NCI-H1105 treated with DMSO at 0.1 percent for 48 hours (cell line): ENCODE measurements at regions not wholly inside any gene's neighbourhood (a gene's known extent, or its start where the extent isn't known, plus 50 kb on each side); places are given as distances from the start of the nearest gene placed in this dataset.

Experiments used
- DNase-seq: peaks from one replicate; lab custom pipeline; 2025; lab: John Stamatoyannopoulos, UW

DNA sequence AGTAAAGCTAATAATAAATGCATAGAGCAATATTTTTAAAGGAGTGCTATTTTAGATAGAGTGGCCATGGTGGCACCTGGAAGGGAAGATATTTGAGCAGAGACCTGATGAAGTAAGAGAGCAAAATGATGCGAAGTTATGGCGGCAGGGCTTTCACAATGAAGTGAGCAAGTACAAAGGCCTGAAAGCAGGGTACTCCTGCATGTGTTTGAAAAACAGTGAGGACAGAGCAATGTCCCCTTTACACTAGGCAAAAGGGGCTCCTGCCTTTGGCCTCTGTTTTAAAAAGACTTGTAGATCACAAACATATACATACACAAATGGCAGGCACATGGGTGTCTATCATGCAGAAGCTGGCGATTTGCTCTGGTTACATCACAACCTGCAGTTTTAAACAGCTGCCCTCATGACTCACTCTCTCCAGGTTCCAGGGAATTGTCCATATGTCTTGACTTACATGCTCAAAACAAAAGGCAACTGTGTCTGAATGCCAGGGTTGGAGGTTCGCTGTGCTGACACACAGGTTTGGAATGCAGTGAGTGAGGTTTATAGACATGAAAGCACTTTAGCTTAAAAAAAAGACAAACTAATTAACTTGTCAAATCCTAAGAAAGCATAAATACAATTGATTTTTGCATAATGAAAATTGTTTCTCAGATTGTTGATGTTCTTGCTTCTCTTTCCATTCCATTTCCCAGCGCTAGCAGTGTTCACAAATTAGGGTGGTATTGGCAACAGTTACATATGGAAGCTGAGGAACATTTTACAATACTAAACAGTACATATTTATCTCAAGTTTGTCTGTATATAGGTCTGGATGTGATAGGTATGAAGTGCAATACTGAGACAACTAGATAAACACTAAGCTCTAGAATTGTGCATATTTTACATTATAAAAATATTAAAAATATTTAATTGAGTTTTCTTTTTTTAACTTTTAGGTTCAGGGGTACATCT is 313.9 kb downstream of the BARHL2 start:
- peak; percentile 18 for DNase-seq

GRCh38 chr1:90400131-90400530 is 317.0 kb downstream of the BARHL2 start:
- DNase-seq, result no peak

- no peak for DNase-seq
Measured at GRCh38 chr1:90396917-90397316, 320.2 kb downstream of the BARHL2 start.

GRCh38 chr1:90394247-90394646 is 322.9 kb downstream of the BARHL2 start:
- no peak for DNase-seq

DNA sequence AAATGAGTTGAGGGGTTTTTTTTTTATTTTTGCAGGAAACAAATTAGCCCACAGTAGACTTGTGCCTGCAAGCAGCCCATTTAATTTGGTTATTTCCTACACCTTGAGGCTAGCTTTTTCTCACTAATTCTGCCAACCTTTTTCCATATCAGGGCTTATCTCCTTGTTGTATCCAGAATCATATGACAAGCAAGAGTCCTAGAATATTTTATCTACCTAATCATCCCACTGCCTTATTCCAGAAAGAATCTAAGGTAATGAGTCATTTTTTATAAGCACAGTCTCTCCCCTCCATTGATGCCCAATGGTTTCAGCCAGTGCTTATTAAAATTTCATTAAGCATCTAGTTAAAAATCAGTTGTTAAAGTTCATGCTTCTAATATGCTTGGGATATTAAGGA is 324.1 kb downstream of the BARHL2 start:
- no peak for DNase-seq

GRCh38 chr1:90391126-90391525 is 326.0 kb downstream of the BARHL2 start:
- no peak for DNase-seq

- no peak for DNase-seq
Measured at GRCh38 chr1:90387805-90388204, 329.3 kb downstream of the BARHL2 start.

DNA sequence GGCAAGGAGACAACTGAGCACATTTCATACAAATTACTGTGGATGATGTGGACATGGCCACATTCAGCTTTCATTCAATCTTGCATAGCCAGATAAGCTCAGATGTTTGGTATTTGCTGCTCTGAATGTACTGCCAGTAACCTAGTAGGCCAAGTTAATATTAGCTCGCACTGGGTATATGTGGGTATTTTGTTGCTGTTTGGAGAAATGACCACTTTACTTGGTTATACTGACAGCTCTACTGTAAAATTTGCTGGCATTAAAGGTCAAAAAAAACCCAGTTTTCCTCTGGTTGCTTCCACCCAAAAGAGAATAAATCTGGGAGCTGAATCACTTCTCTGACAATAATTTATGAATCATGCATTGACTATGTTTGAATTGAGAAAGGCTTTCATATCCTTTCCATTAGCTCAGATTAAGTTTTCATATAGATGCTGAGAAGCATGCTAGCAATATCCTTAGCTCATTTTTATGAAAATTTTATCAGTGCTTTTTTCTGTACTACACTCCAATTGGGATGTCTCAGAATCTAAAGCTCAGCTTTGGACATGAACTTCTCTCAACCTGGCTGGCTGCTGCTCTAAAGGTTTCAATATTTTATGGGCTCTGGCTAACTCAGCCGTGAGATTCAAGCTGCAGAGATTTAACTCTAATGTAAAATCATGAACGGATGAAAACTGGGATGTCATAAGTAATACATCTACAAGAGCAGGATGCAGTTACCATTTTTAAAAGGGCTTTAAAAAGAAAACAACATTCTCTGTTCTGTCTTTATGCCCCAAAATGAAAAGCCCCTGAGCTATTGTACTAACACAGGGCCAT is 330.0 kb downstream of the BARHL2 start:
- no peak for DNase-seq

DNA sequence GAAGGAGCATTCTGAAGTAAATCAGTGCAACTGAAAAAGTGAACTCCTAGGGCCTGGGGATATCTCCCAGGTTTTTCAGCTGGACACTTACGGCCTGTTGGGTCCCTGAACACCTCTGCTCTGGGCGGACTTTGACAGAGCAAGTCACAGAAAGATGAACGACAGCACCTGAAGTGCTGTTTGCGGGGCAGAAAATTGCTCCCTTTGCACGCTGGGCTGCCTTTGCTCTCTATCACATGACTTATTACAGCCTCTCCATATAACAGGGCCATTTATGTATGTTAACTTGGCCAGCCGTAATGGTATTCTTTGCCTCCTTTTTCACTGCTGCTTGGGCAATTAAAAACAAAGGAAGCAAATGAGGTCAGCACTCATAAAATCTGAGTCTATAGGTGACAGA is 332.9 kb downstream of the BARHL2 start:
- DNase-seq, result no peak

GRCh38 chr1:90382161-90382560 is 334.9 kb downstream of the BARHL2 start:
- no peak for DNase-seq

- no peak for DNase-seq
Measured at GRCh38 chr1:90381598-90381997, 335.5 kb downstream of the BARHL2 start.

GRCh38 chr1:90371448-90371813 is 345.7 kb downstream of the BARHL2 start:
- DNase-seq, result no peak

- no peak for DNase-seq
Measured at GRCh38 chr1:90370686-90371447, 346.2 kb downstream of the BARHL2 start.

DNA sequence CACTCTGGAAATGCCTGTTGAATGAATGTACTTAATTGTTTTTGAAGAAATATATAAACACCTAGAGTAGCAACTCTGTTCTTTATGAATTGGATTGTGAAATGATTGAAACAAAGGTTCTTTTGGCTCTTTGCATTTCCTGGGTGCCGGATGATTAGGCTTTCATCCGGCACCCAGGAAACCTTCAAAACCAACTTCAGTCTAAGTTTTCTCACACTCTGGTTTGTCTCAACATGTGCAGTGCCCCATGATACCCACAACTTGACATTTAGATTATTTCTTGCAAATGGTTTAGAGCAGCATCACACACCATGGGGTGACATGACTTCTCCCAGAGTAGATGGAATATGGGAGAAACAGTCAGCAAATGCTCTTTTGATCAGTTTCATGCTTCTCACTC is 354.9 kb downstream of the BARHL2 start:
- DNase-seq, result no peak

GRCh38 chr1:90361026-90361425 is 356.1 kb downstream of the BARHL2 start:
- DNase-seq, result no peak

GRCh38 chr1:90359994-90360393 is 357.1 kb downstream of the BARHL2 start:
- no peak for DNase-seq

GRCh38 chr1:90358448-90358847 is 358.7 kb downstream of the BARHL2 start:
- DNase-seq, result no peak

DNA sequence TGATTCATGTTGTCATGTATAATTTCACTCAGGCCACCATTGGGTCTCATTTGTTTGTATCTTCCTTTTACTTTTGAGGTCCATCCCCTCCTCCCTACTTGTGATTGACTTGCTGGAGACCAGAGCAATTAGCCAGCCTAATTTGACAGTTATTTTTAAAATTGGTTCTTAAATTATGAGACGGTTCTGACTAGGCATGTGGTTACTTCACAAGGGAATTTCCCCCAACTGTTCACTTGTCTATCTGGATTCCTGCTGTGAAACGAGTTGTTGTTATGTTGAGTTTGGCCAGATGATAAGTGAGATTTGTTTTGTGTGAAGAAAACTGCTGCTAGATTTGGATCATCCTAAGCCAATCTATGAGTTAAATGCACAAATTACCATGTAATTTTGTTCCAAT is 359.1 kb downstream of the BARHL2 start:
- DNase-seq, result peak; percentile 14

DNA sequence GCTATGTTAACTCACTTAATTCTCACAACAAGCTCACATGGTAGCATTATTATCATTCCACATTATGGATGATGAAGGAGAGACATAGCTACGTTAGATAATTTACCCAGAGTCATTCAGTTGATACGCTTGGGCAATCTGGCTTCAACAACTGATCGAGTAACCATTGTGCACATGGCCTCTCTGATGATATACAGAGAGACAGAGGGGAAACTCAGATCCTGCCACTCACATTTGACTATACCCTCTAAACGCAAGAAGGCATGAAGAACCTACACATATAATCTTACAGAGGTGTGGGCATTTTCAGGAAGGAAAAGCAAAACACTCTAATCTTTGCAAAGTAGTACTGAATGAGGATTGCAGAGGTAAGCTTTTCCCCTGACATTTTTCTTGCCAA is 360.1 kb downstream of the BARHL2 start:
- no peak for DNase-seq

- DNase-seq, result no peak
Measured at GRCh38 chr1:90356101-90356500, 361.0 kb downstream of the BARHL2 start.

- no peak for DNase-seq
Measured at GRCh38 chr1:90354704-90355103, 359.8 kb downstream of the ZNF326 start.

DNA sequence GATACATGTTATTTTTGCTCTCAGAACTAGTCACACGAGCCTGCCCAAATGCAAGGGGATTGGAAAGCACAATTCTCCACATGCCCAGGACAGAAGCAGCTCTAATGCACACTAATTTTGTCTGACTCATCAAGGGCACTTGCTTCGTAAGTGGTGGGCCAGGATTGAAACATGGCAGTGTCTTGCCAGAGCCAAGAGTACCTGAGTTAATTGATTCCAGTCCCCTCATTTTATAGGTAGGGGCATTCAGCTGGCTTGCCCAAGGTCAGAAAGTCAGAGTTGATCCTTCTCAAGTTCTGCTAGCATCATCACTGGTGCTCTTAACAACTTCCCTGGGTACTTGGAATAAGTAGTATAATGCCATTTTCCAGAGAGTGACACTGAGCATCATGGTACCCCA is 356.1 kb downstream of the ZNF326 start:
- no peak for DNase-seq
